HCT116 (cell line): ENCODE measurements at regions not wholly inside any gene's neighbourhood (a gene's known extent, or its start where the extent isn't known, plus 50 kb on each side); places are given as distances from the start of the nearest gene placed in this dataset.

Experiments used
- ATAC-seq: fragments of 200-7000 bp; cut with Tn5 transposase; 2 replicates; pipeline ENCODE4 v1.9.1; 2020; ENCODE audit warnings: mild to moderate bottlenecking, moderate library complexity
- BruUV-seq: library from RNA; stranded (reverse); fragments of 400-500 nt; replicated peaks from 2 replicates; lab custom pipeline; 2021; lab: Mats Ljungman, UMichigan
- CTCF ChIA-PET: fragments of 300-600 bp; sonication (Branson Sonifier 250); formaldehyde crosslinking; loops from one replicate; lab custom pipeline; 2021; ENCODE audit warnings: antibody characterized with exemption; lab: Charles Lee
- POLR2A ChIA-PET: fragments of 300-600, 350-600 bp; sonication (Branson Sonifier 250); formaldehyde crosslinking; loops from one replicate; lab custom pipeline; 2021; ENCODE audit warnings: antibody characterized with exemption; lab: Charles Lee
- RAD21 ChIA-PET, 2 experiments: fragments of 300-600 bp; sonication (Branson Sonifier 250); formaldehyde crosslinking; loops; one replicate each; lab custom pipeline; 2023; ENCODE audit warnings: low total read pairs in 2 of 2; ENCODE audit not compliant: uncharacterized antibody in 2 of 2, unreplicated experiment in 2 of 2, low non-redundant PET in 1 of 2; lab: Charles Lee
- DNase-seq: peaks from one replicate; pipeline ENCODE4 v3.0.0-alpha.2; 2010; ENCODE audit warnings: low read depth, low spot score
- H2AFZ ChIP-seq: fragments of 200-600 bp; shearing (Covaris generic), sonication (generic); 2 replicates; pipeline ENCODE4 v1.6.1; 2017; ENCODE audit warnings: low read depth, mixed run types, mixed read lengths, antibody characterized with exemption, low read length; ENCODE audit not compliant: poor library complexity, severe bottlenecking
- H3K27ac ChIP-seq: 2 replicates; pipeline ENCODE4 v1.5.1; 2012; ENCODE audit warnings: low read depth, low read length
- H3K27me3 ChIP-seq: fragments of 200-600 bp; sonication (generic); 2 replicates; pipeline ENCODE4 v1.6.1; 2016; ENCODE audit warnings: mixed run types, low read length, mixed read lengths; ENCODE audit not compliant: insufficient read depth
- H3K36me3 ChIP-seq, 2 experiments: fragments of 200-500 bp in 1 of 2; fragments of 200-600 bp in 1 of 2; sonication (Bioruptor generic) in 1 of 2; sonication (generic) in 1 of 2; 2 replicates each; pipeline versions ENCODE4 v1.5.1 to v1.6.1; 2014 to 2016; ENCODE audit warnings: low read length in 2 of 2, inconsistent platforms in 1 of 2, mixed read lengths in 1 of 2, mixed run types in 1 of 2; ENCODE audit not compliant: insufficient read depth in 2 of 2, control insufficient read depth in 1 of 2
- H3K4me1 ChIP-seq, 2 experiments: fragments of 200-600 bp in 1 of 2; sonication (generic) in 1 of 2; 2 replicates each; pipeline versions ENCODE4 v1.5.1 to v1.6.1; 2012 to 2017; ENCODE audit warnings: low read length in 2 of 2, inconsistent platforms in 1 of 2, mild to moderate bottlenecking in 1 of 2, mixed read lengths in 1 of 2, mixed run types in 1 of 2, moderate library complexity in 1 of 2; ENCODE audit not compliant: insufficient read depth in 2 of 2, control insufficient read depth in 1 of 2
- H3K4me2 ChIP-seq: fragments of 200-600 bp; sonication (generic); 2 replicates; pipeline ENCODE4 v1.6.1; 2017; ENCODE audit warnings: mixed run types, low read length, mixed read lengths
- H3K4me3 ChIP-seq, 2 experiments: fragments of 200-600 bp in 1 of 2; sonication (generic) in 1 of 2; replicated peaks in 1 of 2; 2 replicates each; pipeline ENCODE4 v1.5.1; 2011 to 2016; ENCODE audit warnings: low read length in 2 of 2, control low read depth in 1 of 2, low read depth in 1 of 2, mild to moderate bottlenecking in 1 of 2, mixed read lengths in 1 of 2, mixed run types in 1 of 2
- H3K79me2 ChIP-seq: fragments of 200-600 bp; sonication (generic); 2 replicates; pipeline ENCODE4 v1.6.1; 2017; ENCODE audit warnings: mild to moderate bottlenecking, mixed run types, low read length, moderate library complexity, mixed read lengths; ENCODE audit not compliant: insufficient read depth
- H3K9ac ChIP-seq: fragments of 200-600 bp; sonication (generic); 2 replicates; pipeline ENCODE4 v1.6.1; 2016; ENCODE audit warnings: low read length, mixed read lengths
- H3K9me2 ChIP-seq: fragments of 200-600 bp; sonication (generic), shearing (Covaris generic); 2 replicates; pipeline ENCODE4 v1.6.1; 2017; ENCODE audit warnings: mixed run types, mild to moderate bottlenecking, moderate library complexity; ENCODE audit not compliant: insufficient read depth
- H3K9me3 ChIP-seq, 2 experiments: fragments of 200-500 bp in 1 of 2; fragments of 200-600 bp in 1 of 2; sonication (Bioruptor generic) in 1 of 2; sonication (generic) in 1 of 2; 2 replicates each; pipeline ENCODE4 v1.6.1; 2014 to 2017; ENCODE audit warnings: low read length in 2 of 2, mixed read lengths in 2 of 2, inconsistent platforms in 1 of 2, low read depth in 1 of 2, mild to moderate bottlenecking in 1 of 2, mixed run types in 1 of 2, moderate library complexity in 1 of 2; ENCODE audit not compliant: control insufficient read depth in 1 of 2, insufficient read depth in 1 of 2
- H4K20me1 ChIP-seq: fragments of 200-600 bp; sonication (generic), shearing (Covaris generic); 2 replicates; pipeline ENCODE4 v1.6.1; 2017; ENCODE audit warnings: mixed run types, mild to moderate bottlenecking, moderate library complexity; ENCODE audit not compliant: insufficient read depth
- ATF3 ChIP-seq: IDR thresholded peaks from 2 replicates; pipeline ENCODE4 v1.6.1; 2012
- CBX3 ChIP-seq: IDR thresholded peaks from 2 replicates; pipeline ENCODE4 v1.6.1; 2012; ENCODE audit warnings: low read depth
- CEBPB ChIP-seq: IDR thresholded peaks from 2 replicates; pipeline ENCODE4 v1.6.1; 2012; ENCODE audit warnings: low read depth
- EGR1 ChIP-seq: IDR thresholded peaks from 2 replicates; pipeline ENCODE4 v1.6.1; 2012; ENCODE audit warnings: low read depth
- EZH2 ChIP-seq: fragments of 200-600 bp; sonication (generic); IDR thresholded peaks from 2 replicates; pipeline ENCODE4 v1.6.1; 2017; ENCODE audit warnings: antibody characterized with exemption, mixed run types
- EZH2phosphoT487 ChIP-seq: fragments of 200-600 bp; IDR thresholded peaks from 2 replicates; pipeline ENCODE4 v1.6.1; 2018; ENCODE audit warnings: antibody characterized with exemption, borderline replicate concordance
- FOSL1 ChIP-seq: IDR thresholded peaks from 2 replicates; pipeline ENCODE4 v1.6.1; 2012; ENCODE audit warnings: low read depth
- JUND ChIP-seq: IDR thresholded peaks from 2 replicates; pipeline ENCODE4 v1.6.1; 2012
- MAX ChIP-seq: IDR thresholded peaks from 2 replicates; pipeline ENCODE4 v1.6.1; 2012
- POLR2A ChIP-seq: IDR thresholded peaks from 2 replicates; pipeline ENCODE4 v1.7.0; 2011; ENCODE audit warnings: borderline replicate concordance; ENCODE audit not compliant: insufficient read depth, insufficient read length; ENCODE audit errors: extremely low read depth
- RAD21 ChIP-seq: IDR thresholded peaks from 2 replicates; pipeline ENCODE4 v1.6.1; 2012; ENCODE audit warnings: low read depth, mild to moderate bottlenecking
- REST ChIP-seq: IDR thresholded peaks from 2 replicates; pipeline ENCODE4 v1.6.1; 2012; ENCODE audit warnings: low read depth
- SIN3A ChIP-seq: IDR thresholded peaks from 2 replicates; pipeline ENCODE4 v1.6.1; 2012; ENCODE audit warnings: low read depth
- SP1 ChIP-seq: IDR thresholded peaks from 2 replicates; pipeline ENCODE4 v1.6.1; 2012; ENCODE audit warnings: low read depth
- SRF ChIP-seq: IDR thresholded peaks from 2 replicates; pipeline ENCODE4 v1.6.1; 2012; ENCODE audit warnings: low read depth
- TCF7L2 ChIP-seq: IDR thresholded peaks from 2 replicates; pipeline ENCODE4 v1.7.0; 2011; ENCODE audit warnings: borderline replicate concordance, inconsistent platforms; ENCODE audit not compliant: insufficient read depth, insufficient read length; ENCODE audit errors: extremely low read depth
- YY1 ChIP-seq: IDR thresholded peaks from 2 replicates; pipeline ENCODE4 v1.6.1; 2011; ENCODE audit warnings: low read length, low read depth, moderate library complexity, mild to moderate bottlenecking; ENCODE audit not compliant: insufficient replicate concordance; ENCODE audit errors: extremely low read depth
- ZFX ChIP-seq: fragments of 450-650 bp; IDR thresholded peaks from 2 replicates; pipeline ENCODE4 v1.6.1; 2017
- ZNF274 ChIP-seq: fragments of 200-500 bp; sonication (Bioruptor generic); IDR thresholded peaks from 2 replicates; pipeline ENCODE4 v1.6.1; 2014; ENCODE audit warnings: mild to moderate bottlenecking, low read depth, low read length, inconsistent platforms
- intact Hi-C: fragments of 100-400 bp; cut with micrococcal nuclease; formaldehyde crosslinking; loops from 2 replicates; pipeline ENCODE4 v1.10.0; 2022

DNA sequence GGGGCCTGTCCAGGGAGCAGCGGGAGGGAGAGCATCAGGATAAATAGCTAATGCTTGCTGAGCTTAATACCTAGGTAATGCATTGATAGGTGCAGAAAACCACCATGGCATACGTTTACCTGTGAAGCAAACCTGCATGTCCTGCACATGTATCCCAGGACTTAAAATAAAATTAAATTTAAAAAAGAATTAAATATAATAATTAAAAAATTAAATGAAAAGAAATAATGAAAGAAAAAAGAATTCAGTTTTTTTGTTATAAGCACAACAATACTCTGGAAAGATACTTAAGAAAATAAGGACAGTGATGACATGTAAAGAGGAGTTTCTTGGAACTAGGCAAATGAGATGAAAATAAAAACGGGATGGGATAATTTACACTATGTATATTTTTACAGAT lies 386.2 kb downstream of the LRRIQ3 start:
- H3K4me3 ChIP-seq, result no peak overlapping the region
- ChIA-PET RAD21 (no interaction called here), CTCF (no interaction called here), POLR2A (no interaction called here)
- no peaks in the 10 kb centered on the region for H3K36me3 ChIP-seq
- H3K9me2 ChIP-seq, result no peaks in the 10 kb centered on the region
- H4K20me1 ChIP-seq, result no peaks in the 10 kb centered on the region
- intact Hi-C loops, result no loop called here
- H3K79me2 ChIP-seq, result no peaks in the 10 kb centered on the region
- ATAC-seq (no peak), DNase-seq (no peak)
- H3K27me3 ChIP-seq, result no peaks in the 10 kb centered on the region
- no peaks in the 10 kb centered on the region for H3K4me1 ChIP-seq
- BruUV-seq, result no TSS peak
- H3K9ac ChIP-seq, result no peak overlapping the region
- H3K9me3 ChIP-seq, result peaks cover 0 to 7% of the 10 kb centered on the region in 2 experiments; a peak in 1 of 4 replicates
- H3K4me2 ChIP-seq, result no peak overlapping the region
- TF ChIP-seq ZFX, result no peak
- H2AFZ ChIP-seq, result no peak overlapping the region
- no peak overlapping the region for H3K27ac ChIP-seq

- no peaks in the 10 kb centered on the region for H4K20me1 ChIP-seq
- no peaks in the 10 kb centered on the region for H3K4me1 ChIP-seq
- ATAC-seq, result no peak
- H3K27me3 ChIP-seq, result no peaks in the 10 kb centered on the region
- H3K9ac ChIP-seq, result no peak overlapping the region
- RAD21 ChIA-PET, result no interaction called here
- H3K9me2 ChIP-seq, result no peaks in the 10 kb centered on the region
- POLR2A ChIA-PET, result no interaction called here
- H3K36me3 ChIP-seq, result no peaks in the 10 kb centered on the region
- H3K4me3 ChIP-seq, result no peak overlapping the region
- H3K4me2 ChIP-seq, result no peak overlapping the region
- intact Hi-C loops, result no loop called here
- no peak for DNase-seq
- H3K9me3 ChIP-seq, result peaks cover 0 to 20% of the 10 kb centered on the region in 2 experiments; a peak in 1 of 4 replicates
- no peaks in the 10 kb centered on the region for H3K79me2 ChIP-seq
- H2AFZ ChIP-seq, result no peak overlapping the region
- no peak overlapping the region for H3K27ac ChIP-seq
- CTCF ChIA-PET, result no interaction called here
- no TSS peak for BruUV-seq
- no peak for TF ChIP-seq EGR1
- no peak for TF ChIP-seq SRF
- TF ChIP-seq RAD21, result no peak
- TF ChIP-seq EZH2, result no peak
- TF ChIP-seq REST, result no peak
- TF ChIP-seq ZNF274, result no peak
- no peak for TF ChIP-seq MAX
- no peak for TF ChIP-seq CBX3
- no peak for TF ChIP-seq ATF3
- TF ChIP-seq POLR2A, result no peak
- TF ChIP-seq YY1, result no peak
- TF ChIP-seq FOSL1, result no peak
- TF ChIP-seq SP1, result no peak
- TF ChIP-seq SIN3A, result no peak
- TF ChIP-seq EZH2phosphoT487, result no peak
- no peak for TF ChIP-seq ZFX
- TF ChIP-seq JUND, result no peak
- no peak for TF ChIP-seq TCF7L2
- TF ChIP-seq CEBPB, result no peak
Observed at GRCh38 chr1:73804935-73805334, 393.0 kb downstream of the LRRIQ3 start.
